SK-N-SH (cell line): ENCODE measurements at regions not wholly inside any gene's neighbourhood (a gene's known extent, or its start where the extent isn't known, plus 50 kb on each side); places are given as distances from the start of the nearest gene placed in this dataset.

Experiments
- EP300 ChIP-seq, 2 experiments: IDR thresholded peaks; 2 replicates each; pipeline versions ENCODE4 v1.4.0 to v1.6.1; 2012; ENCODE audit warnings: borderline replicate concordance in 1 of 2, low read depth in 1 of 2, low read length in 1 of 2
- GABPA ChIP-seq: IDR thresholded peaks from 2 replicates; pipeline ENCODE4 v1.4.0; 2012; ENCODE audit warnings: low read depth, mild to moderate bottlenecking
- POLR2AphosphoS5 ChIP-seq: IDR thresholded peaks from 2 replicates; pipeline ENCODE4 v1.6.1; 2012; ENCODE audit warnings: low read depth, low read length
- RFX5 ChIP-seq: IDR thresholded peaks from 2 replicates; pipeline ENCODE4 v1.6.1; 2012; ENCODE audit warnings: mild to moderate bottlenecking, improper control_type of control experiment, low read length
- TEAD4 ChIP-seq: IDR thresholded peaks from 2 replicates; pipeline ENCODE4 v1.4.0; 2012; ENCODE audit warnings: mild to moderate bottlenecking, borderline replicate concordance; ENCODE audit not compliant: insufficient read depth
- YY1 ChIP-seq: IDR thresholded peaks from 2 replicates; pipeline ENCODE4 v1.4.0; 2012; ENCODE audit warnings: low read depth, mild to moderate bottlenecking
- TF ChIP-seq, protein P1 (sequence below): fragments of 200-600 bp; sonication (generic); IDR thresholded peaks from 2 replicates; pipeline ENCODE4 v1.6.1; 2017; ENCODE audit warnings: antibody characterized with exemption, mild to moderate bottlenecking, moderate library complexity
- TF ChIP-seq, protein P2 (sequence below): IDR thresholded peaks from 2 replicates; pipeline ENCODE4 v1.4.0; 2012; ENCODE audit warnings: low read depth
- TF ChIP-seq, protein P3 (sequence below): IDR thresholded peaks from 2 replicates; pipeline ENCODE4 v1.4.0; 2012; ENCODE audit warnings: low read depth, borderline replicate concordance
- TF ChIP-seq, protein P4 (sequence below): IDR thresholded peaks from 2 replicates; pipeline ENCODE4 v1.6.1; 2012; ENCODE audit warnings: mild to moderate bottlenecking, low read depth, low read length, moderate library complexity

DNA sequence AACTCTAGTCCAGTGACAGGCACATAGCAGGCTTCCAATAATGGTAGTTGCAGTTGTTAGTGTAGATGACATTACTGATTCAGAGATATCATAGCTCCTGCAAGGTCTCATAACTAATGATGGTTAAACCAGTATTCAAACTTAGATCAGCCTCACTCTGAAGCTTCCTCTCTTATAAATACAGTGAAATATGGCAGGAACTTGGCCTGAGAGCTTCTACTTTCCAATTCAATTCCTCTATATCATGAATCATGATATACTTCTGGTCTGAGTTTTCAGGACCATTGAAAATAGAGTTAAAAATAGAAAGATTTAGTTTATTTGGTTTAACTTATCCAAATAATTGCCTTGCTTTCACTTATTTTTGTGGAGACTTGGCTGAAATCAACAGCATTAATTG lies 167.5 kb upstream of the NOVA1 start:
- TF ChIP-seq, protein P1, sequence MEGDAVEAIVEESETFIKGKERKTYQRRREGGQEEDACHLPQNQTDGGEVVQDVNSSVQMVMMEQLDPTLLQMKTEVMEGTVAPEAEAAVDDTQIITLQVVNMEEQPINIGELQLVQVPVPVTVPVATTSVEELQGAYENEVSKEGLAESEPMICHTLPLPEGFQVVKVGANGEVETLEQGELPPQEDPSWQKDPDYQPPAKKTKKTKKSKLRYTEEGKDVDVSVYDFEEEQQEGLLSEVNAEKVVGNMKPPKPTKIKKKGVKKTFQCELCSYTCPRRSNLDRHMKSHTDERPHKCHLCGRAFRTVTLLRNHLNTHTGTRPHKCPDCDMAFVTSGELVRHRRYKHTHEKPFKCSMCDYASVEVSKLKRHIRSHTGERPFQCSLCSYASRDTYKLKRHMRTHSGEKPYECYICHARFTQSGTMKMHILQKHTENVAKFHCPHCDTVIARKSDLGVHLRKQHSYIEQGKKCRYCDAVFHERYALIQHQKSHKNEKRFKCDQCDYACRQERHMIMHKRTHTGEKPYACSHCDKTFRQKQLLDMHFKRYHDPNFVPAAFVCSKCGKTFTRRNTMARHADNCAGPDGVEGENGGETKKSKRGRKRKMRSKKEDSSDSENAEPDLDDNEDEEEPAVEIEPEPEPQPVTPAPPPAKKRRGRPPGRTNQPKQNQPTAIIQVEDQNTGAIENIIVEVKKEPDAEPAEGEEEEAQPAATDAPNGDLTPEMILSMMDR, result no peak
- no peak for TF ChIP-seq POLR2AphosphoS5
- TF ChIP-seq, protein P2, sequence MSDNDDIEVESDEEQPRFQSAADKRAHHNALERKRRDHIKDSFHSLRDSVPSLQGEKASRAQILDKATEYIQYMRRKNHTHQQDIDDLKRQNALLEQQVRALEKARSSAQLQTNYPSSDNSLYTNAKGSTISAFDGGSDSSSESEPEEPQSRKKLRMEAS, result no peak
- TF ChIP-seq YY1, result no peak
- TF ChIP-seq, protein P3, sequence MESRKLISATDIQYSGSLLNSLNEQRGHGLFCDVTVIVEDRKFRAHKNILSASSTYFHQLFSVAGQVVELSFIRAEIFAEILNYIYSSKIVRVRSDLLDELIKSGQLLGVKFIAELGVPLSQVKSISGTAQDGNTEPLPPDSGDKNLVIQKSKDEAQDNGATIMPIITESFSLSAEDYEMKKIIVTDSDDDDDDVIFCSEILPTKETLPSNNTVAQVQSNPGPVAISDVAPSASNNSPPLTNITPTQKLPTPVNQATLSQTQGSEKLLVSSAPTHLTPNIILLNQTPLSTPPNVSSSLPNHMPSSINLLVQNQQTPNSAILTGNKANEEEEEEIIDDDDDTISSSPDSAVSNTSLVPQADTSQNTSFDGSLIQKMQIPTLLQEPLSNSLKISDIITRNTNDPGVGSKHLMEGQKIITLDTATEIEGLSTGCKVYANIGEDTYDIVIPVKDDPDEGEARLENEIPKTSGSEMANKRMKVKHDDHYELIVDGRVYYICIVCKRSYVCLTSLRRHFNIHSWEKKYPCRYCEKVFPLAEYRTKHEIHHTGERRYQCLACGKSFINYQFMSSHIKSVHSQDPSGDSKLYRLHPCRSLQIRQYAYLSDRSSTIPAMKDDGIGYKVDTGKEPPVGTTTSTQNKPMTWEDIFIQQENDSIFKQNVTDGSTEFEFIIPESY, result no peak
- no peak for TF ChIP-seq TEAD4
- no peak for TF ChIP-seq RFX5
- no peak for TF ChIP-seq EP300 (IDR thresholded peaks at IDR 0.05; ENCODE audit: borderline replicate concordance in 1 of 2, low read depth in 1 of 2, low read length in 1 of 2)
- TF ChIP-seq, protein P4, sequence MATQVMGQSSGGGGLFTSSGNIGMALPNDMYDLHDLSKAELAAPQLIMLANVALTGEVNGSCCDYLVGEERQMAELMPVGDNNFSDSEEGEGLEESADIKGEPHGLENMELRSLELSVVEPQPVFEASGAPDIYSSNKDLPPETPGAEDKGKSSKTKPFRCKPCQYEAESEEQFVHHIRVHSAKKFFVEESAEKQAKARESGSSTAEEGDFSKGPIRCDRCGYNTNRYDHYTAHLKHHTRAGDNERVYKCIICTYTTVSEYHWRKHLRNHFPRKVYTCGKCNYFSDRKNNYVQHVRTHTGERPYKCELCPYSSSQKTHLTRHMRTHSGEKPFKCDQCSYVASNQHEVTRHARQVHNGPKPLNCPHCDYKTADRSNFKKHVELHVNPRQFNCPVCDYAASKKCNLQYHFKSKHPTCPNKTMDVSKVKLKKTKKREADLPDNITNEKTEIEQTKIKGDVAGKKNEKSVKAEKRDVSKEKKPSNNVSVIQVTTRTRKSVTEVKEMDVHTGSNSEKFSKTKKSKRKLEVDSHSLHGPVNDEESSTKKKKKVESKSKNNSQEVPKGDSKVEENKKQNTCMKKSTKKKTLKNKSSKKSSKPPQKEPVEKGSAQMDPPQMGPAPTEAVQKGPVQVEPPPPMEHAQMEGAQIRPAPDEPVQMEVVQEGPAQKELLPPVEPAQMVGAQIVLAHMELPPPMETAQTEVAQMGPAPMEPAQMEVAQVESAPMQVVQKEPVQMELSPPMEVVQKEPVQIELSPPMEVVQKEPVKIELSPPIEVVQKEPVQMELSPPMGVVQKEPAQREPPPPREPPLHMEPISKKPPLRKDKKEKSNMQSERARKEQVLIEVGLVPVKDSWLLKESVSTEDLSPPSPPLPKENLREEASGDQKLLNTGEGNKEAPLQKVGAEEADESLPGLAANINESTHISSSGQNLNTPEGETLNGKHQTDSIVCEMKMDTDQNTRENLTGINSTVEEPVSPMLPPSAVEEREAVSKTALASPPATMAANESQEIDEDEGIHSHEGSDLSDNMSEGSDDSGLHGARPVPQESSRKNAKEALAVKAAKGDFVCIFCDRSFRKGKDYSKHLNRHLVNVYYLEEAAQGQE, result no peak
- no peak for TF ChIP-seq GABPA
